ENCODE measurements at regions not wholly inside any gene's neighbourhood (a gene's known extent, or its start where the extent isn't known, plus 50 kb on each side); places are given as distances from the start of the nearest gene placed in this dataset.

- TF ChIP-seq CTCF (IDR thresholded peaks at IDR 0.05) = no peak
- no peak for TF ChIP-seq POLR2A (IDR thresholded peaks at IDR 0.05)
These were observed 225.7 kb downstream of the MREG start for GRCh38 chr2:215787565-215788178.
